ENCODE measurements at regions not wholly inside any gene's neighbourhood (a gene's known extent, or its start where the extent isn't known, plus 50 kb on each side); places are given as distances from the start of the nearest gene placed in this dataset.

GRCh38 chr4:96713271-96713850, 873.5 kb downstream of the PDHA2 start:
- no peak for DNase-seq

DNA sequence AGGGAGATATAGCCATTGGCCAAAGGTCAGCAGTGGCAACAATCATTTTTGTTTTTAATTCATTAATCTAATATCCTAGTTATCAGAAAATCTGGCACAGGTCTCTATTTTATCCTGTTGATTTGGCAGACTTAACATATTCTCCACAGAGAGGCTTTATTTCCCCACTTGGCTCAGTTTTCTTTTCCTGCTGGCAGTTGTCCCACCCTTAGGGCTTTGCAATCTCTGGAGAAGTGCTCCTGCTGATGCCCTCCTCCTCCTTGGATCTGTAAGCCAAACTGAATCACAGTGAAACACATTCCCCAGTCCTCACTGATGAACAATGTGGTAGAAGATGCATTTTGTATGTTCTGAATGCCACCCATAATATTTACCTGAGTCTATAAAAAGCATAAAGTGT, 889.7 kb downstream of the PDHA2 start:
- no peak for DNase-seq

GRCh38 chr4:96730432-96730831, 890.5 kb downstream of the PDHA2 start:
- DNase-seq = no peak

DNA sequence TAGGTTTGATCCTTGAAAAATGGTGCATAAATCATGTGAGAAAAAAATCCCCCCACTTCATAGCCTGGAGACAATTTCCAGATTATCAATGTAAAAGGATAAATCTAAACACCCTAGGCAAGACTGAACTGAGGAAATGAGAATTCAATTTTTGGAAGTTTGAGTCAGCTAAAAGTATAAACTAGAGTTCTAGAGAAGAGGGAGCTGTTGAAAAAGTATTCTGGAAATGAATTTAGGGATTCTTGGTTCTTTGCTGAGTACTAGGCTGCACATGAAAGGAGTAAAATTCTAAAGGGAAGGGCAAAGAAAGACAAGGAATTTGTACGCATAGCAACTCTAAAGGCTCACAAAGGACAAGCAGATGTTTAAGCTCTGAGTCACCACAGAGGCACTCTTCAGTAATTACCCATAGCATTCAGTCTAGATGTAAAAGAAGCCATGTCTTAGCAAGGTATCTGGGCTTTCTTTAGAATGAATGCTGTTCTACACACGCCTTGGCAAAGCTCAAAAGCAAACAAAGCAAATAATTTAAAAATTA, 896.5 kb downstream of the PDHA2 start:
- DNase-seq = no peak

- DNase-seq = no peak
Observed at GRCh38 chr4:96739101-96739500, 899.2 kb downstream of the PDHA2 start.

DNA sequence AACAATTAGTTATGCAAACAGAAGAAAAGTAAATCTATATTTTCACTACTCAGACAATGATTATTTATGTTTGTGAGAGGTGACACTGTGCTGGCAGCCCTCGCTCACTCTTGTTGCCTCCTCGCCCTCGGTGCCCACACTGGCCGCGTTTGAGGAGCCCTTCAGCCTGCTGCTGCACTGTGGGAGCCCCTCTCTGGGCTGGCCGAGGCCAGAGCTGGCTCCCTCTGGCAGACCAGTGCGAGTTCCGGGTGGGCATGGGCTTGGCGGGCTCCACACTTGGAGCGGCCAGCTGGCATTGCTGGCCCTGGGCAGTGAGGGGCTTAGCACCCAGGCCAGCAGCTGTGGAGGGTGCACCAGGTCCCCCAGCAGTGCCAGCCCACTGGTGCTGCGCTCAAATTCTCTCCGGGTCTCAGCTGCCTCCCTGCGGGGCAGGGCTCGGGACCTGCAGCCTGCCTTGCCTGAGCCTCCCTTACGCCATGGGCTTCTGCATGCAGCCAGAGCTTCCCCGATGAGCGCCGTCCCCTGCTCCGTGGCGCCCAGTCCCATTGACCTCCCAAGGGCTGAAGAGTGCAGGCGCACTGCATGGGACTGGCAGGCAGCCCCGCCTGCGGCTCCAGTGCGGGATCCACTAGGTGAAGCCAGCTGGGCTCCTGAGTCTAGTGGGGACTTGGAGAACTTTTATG, 902.6 kb downstream of the PDHA2 start:
- no peak for DNase-seq

GRCh38 chr4:96744676-96745075, 904.8 kb downstream of the PDHA2 start:
- no peak for DNase-seq

- no peak for DNase-seq
Observed at GRCh38 chr4:96753216-96753615, 913.3 kb downstream of the PDHA2 start.

DNA sequence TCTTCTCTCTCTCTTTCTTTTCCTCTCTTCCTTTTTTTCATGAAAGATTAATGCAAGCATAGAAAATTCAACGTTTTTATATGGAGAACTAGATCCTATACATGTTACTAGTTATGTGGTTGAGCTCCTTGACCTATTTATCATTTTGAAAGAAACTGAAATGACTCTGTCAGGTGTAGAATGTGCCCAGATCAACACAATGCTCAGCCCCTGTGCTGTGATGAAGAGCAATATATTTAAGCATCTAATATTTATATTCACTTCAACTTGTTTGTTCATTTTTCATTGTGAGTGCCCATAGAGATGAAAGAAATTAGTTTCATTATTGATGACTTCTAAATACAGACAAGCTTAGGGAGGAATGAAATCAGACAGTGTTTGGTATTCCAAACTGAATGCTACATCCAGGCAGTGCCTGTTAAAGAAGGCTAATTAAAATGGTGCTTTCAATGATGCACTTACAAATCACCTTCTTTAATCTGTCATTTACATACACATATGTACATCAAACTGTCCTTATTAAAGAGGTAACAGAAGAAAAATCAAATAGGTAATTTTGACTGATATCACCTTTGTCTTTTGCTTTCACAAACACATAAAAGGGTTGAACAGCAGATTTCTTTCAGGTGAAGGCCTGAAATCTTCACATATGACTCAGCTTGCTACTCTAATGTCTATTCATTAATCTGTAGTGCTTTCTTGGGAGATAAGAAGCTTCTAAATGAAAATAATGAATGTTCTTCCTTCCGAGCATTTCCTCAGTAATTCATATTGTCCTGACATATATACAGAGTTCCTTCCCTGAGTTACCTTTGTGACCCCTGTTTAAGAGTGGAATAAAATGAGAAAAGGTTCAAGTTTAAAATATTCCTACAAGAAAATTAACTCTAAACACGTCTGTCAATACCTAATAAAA, 915.9 kb downstream of the PDHA2 start:
- no peak for DNase-seq

GRCh38 chr4:96756584-96756983, 916.7 kb downstream of the PDHA2 start:
- DNase-seq = no peak

DNA sequence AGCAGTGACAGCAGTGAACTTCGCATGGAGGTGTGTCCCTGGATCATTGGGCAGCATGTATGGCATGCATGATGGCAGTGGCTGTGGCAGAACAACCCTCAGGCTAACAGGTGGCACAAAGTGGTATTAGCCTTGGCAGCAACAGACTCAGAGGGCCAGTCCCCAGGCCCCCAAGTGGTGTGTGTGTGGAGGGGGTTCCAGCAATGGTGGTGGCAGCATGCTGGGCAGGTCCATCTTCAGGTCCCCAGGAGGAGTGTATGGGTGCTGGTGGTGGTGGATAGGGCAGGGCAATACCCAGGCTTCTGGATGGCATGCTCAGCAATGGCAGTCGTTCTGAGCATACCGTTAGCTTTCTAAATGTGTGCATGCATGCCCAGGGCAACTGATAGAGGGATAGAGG, 923.7 kb downstream of the PDHA2 start:
- peak; percentile 27 for DNase-seq

DNA sequence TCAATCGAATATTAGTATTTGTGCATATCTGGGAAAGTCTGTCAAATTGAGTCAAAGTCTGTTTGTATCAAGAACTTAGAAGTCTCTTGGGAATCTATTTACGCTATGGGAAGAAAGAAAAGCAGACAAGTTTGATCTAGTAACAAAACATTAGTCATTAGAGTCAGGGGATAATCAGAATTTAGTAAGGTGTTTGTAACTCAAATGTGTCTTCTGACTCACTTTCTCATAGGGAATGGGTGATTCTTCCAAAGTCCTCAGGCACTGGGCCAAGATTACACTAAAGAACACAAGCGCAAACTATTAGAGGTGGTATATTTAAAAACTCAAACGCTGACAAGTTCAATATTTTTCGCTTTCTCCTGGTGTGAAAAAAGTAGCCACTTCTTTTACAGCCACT, 926.5 kb downstream of the PDHA2 start:
- DNase-seq = no peak

- no peak for DNase-seq
Observed at GRCh38 chr4:96767815-96768480, 928.1 kb downstream of the PDHA2 start.

- DNase-seq = no peak
Observed at GRCh38 chr4:96775501-96775900, 935.6 kb downstream of the PDHA2 start.

DNA sequence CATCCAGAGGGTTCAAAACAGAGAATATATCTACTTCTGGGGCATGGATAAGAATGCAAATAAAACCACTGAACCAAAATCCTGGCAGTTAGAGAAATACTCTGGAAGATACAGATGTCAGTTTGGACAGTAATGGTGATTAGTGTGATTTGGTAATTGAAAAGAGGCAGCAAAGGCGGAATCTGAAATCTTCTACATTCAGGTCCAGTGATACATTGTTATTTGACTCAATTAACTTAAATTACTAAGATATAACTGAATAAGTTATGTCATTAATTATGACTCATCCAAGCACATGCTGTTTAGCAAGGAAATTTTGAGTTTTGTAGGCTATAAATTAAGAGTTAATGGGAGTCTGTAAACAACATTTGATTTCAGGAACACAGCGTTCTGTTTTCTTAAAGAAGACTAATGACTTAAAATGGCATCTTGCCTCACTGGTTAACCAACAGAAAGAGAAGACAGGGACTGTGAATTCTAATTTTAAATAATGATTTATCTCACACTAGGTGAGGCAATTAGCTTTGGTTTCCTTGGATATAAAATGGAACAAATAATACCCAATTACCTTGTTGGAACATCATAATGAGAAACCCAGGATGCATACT, 937.1 kb downstream of the PDHA2 start:
- no peak for DNase-seq

DNA sequence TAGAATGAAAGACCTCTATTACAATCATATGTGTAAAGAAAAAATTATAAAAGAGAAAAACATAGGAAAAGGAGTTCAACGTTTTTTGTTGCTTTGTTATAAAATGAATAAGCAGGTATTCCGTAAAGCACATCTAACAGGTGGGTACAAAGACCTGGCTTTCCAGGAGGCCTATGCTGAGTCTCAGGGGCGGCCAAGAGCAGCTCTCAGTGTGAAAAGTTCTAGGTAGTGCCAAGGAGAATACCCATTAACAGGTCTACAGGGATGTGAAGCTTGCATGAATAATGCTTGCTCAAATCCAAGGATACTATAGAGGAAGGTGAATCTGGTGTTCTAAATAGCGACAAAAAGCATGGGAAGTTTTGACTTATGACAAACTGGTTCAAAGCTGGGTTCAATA, 944.4 kb downstream of the PDHA2 start:
- DNase-seq = no peak

DNA sequence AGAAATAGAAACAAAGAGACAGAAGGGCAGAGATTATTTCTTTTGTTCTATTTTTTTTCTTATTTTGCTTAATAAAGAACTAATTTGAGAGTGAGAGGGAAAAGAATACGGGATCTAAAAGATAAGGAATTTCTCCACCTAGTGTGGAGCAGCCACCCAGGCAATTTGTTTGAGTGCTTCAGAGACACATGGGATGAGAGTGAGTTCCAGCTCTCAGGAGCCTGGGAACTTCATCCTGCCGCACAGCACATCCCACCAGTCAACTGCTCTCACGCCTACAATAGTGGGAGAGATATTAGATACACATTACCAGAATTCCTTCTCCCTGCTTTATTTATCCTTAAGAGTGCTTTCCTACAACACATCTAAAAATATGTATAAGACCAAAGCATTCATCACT, 946.4 kb downstream of the PDHA2 start:
- DNase-seq = no peak

DNA sequence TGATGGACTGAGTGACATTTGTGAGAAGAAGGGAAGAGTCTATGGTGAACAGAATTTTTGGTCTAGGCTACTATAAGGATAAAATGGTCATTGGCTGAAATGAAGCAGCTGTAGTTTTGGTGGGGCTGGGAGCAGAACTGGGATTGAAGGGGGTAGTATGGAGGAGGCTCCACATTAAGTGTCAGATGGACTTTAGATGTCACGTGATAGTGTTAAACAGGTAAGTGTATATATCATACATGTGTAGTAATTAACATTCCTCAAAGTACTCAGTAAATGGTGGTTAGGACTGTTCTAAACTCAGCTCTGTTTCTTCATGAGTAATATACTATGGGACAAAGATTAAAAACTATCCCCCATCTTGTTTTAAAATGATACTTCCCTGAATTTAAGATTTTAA, 947.9 kb downstream of the PDHA2 start:
- no peak for DNase-seq

GRCh38 chr4:96809563-96809962, 969.7 kb downstream of the PDHA2 start:
- DNase-seq = no peak

- DNase-seq = no peak
Observed at GRCh38 chr4:96827086-96827485, 987.2 kb downstream of the PDHA2 start.

DNA sequence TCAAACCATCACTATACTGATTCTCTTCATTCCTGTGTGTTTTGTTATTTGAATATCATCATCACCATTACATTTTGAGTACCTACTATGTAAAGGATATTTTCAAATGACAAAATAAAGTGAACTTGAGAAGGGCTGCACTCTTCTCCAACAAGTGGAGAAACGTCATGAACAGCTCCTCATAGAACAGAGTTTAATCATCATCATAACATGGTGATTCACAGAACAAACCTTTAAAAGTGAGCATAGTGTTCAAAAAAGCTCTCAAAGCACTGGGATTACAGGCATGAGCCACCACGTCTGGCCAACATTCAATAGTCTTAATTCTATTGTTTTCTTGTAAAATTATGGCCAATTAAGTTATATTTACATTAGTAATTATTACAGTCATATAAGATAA, 993.9 kb downstream of the PDHA2 start:
- no peak for DNase-seq

- DNase-seq = no peak
Observed at GRCh38 chr4:96835991-96836390, 996.1 kb downstream of the PDHA2 start.

DNA sequence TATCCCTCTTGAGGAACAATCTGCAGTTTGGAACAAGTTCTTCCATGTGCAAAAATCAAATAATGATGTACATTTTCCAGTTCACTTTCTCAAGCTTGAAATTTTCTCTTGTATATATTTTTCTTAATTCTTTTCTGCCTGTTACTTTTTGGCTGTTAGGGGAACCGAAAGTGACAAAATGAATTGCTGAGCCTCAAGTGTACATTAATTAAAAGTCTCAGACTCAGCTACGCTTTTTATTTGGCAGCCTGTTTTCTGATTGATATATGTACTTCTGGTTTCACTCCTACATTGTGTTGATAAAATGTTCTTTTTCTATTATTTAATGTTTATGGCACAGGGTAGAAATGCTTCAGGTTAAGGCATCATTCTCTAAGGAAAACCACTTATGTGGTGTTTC, 999.5 kb downstream of the PDHA2 start:
- no peak for DNase-seq

All from left hindlimb (tissue), 1 donor.